PC-9 (cell line): ENCODE measurements at regions not wholly inside any gene's neighbourhood (a gene's known extent, or its start where the extent isn't known, plus 50 kb on each side); places are given as distances from the start of the nearest gene placed in this dataset.

Source experiments
- BruUV-seq: library from RNA; stranded (reverse); fragments of 400-500 nt; replicated peaks from 2 replicates; lab custom pipeline; 2021; lab: Mats Ljungman, UMichigan
- CTCF ChIA-PET: fragments of 300-600 bp; sonication (Branson Sonifier 250); formaldehyde crosslinking; loops from one replicate; lab custom pipeline; 2022; ENCODE audit warnings: antibody characterized with exemption; lab: Charles Lee
- POLR2A ChIA-PET: fragments of 300-600 bp; sonication (Branson Sonifier 250); formaldehyde crosslinking; loops from one replicate; lab custom pipeline; 2022; ENCODE audit warnings: antibody characterized with exemption; ENCODE audit not compliant: unreplicated experiment; lab: Charles Lee
- DNase-seq, 2 experiments: peaks; one replicate each; pipeline versions ENCODE4 v3.0.0 to v3.0.0-alpha.2; 2015 to 2022; ENCODE audit warnings: mixed read lengths in 1 of 2
- H2AFZ ChIP-seq: fragments of 200-600 bp; sonication (generic); 2 replicates; pipeline ENCODE4 v1.8.1; 2017; ENCODE audit warnings: antibody characterized with exemption
- H3F3A ChIP-seq: fragments of 200-600 bp; sonication (generic); 2 replicates; pipeline ENCODE4 v1.8.1; 2017; ENCODE audit warnings: antibody characterized with exemption, mild to moderate bottlenecking, low read depth; ENCODE audit not compliant: insufficient read depth
- H3K27ac ChIP-seq: fragments of 200-600 bp; sonication (generic); 2 replicates; pipeline ENCODE4 v1.6.1; 2016; ENCODE audit warnings: mixed run types
- H3K27me3 ChIP-seq: fragments of 200-600 bp; sonication (generic); 2 replicates; pipeline ENCODE4 v1.6.1; 2016; ENCODE audit warnings: low read depth, mixed run types; ENCODE audit not compliant: insufficient read depth
- H3K36me3 ChIP-seq: fragments of 200-600 bp; sonication (generic); 2 replicates; pipeline ENCODE4 v1.6.1; 2016; ENCODE audit warnings: low read depth, mixed run types
- H3K4me1 ChIP-seq: fragments of 200-600 bp; sonication (generic); replicated peaks from 2 replicates; pipeline ENCODE4 v1.6.1; 2016; ENCODE audit warnings: mixed run types; ENCODE audit not compliant: insufficient read depth
- H3K4me2 ChIP-seq: fragments of 200-600 bp; sonication (generic); 2 replicates; pipeline ENCODE4 v1.6.1; 2017; ENCODE audit warnings: mixed run types
- H3K4me3 ChIP-seq: fragments of 200-600 bp; sonication (generic); 2 replicates; pipeline ENCODE4 v1.6.1; 2016; ENCODE audit warnings: mixed run types
- H3K79me2 ChIP-seq: fragments of 200-600 bp; sonication (generic); 2 replicates; pipeline ENCODE4 v1.6.1; 2017; ENCODE audit warnings: low read depth, mixed run types
- H3K9me2 ChIP-seq: fragments of 200-600 bp; sonication (generic); 2 replicates; pipeline ENCODE4 v1.8.1; 2017; ENCODE audit warnings: mild to moderate bottlenecking; ENCODE audit not compliant: insufficient read depth
- H3K9me3 ChIP-seq: fragments of 200-600 bp; sonication (generic); 2 replicates; pipeline ENCODE4 v1.8.1; 2016; ENCODE audit warnings: low read depth; ENCODE audit not compliant: insufficient read depth
- H4K20me1 ChIP-seq: fragments of 200-600 bp; sonication (generic); 2 replicates; pipeline ENCODE4 v1.8.1; 2017; ENCODE audit not compliant: insufficient read depth
- EZH2 ChIP-seq: fragments of 200-600 bp; sonication (generic); IDR thresholded peaks from 2 replicates; pipeline ENCODE4 v1.8.0; 2017; ENCODE audit warnings: antibody characterized with exemption, low read depth
- intact Hi-C: fragments of 100-400 bp; cut with micrococcal nuclease; formaldehyde crosslinking; loops from one replicate; pipeline ENCODE4 v1.10.0; 2022; ENCODE audit not compliant: unreplicated experiment
- TF ChIP-seq, protein P1 (sequence below): fragments of 200-600 bp; sonication (generic); conservative IDR thresholded peaks from 2 replicates; pipeline ENCODE4 v1.6.1; 2017; ENCODE audit warnings: mixed run types, antibody characterized with exemption, mild to moderate bottlenecking, moderate library complexity

DNA sequence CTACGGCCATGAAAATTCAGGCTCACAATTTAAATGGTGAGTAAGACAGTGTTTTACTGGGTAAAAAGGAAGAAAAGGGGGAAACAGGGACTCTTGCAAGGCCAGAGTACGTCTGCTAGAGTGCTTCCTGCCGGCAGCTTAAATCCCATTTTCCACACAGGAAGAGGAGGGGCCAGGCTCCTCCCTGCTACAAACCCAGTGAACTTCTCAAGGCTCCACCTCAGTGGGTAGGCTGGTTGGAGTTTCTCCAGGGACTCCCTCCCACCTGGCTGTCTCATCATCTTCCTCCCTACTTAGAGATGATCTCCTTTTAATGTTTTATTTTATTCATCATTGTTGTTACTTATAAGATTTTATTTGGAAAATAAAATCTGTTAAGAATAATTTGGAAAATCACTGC is 62.6 kb upstream of the SEMA3C start:
- Histone ChIP-seq H3K9me3 (no peaks in the 10 kb centered on the region; the same call in 1 of the 2 replicates), H3K27ac (no peak overlapping the region), H3K79me2 (no peaks in the 10 kb centered on the region), H3F3A (no peaks in the 10 kb centered on the region), H3K4me3 (no peak overlapping the region), H3K36me3 (no peaks in the 10 kb centered on the region), H3K4me2 (no peak overlapping the region), H4K20me1 (no peaks in the 10 kb centered on the region), H3K9me2 (no peaks in the 10 kb centered on the region), H3K27me3 (no peaks in the 10 kb centered on the region), H3K4me1 (no peaks in the 10 kb centered on the region), H2AFZ (no peak overlapping the region; the same call in 1 of the 2 replicates)
- intact Hi-C loops, result no loop called here
- POLR2A ChIA-PET, result no interaction called here
- DNase-seq, result no peak
- CTCF ChIA-PET, result no interaction called here
- BruUV-seq, result no TSS peak
- TF ChIP-seq, protein P1, sequence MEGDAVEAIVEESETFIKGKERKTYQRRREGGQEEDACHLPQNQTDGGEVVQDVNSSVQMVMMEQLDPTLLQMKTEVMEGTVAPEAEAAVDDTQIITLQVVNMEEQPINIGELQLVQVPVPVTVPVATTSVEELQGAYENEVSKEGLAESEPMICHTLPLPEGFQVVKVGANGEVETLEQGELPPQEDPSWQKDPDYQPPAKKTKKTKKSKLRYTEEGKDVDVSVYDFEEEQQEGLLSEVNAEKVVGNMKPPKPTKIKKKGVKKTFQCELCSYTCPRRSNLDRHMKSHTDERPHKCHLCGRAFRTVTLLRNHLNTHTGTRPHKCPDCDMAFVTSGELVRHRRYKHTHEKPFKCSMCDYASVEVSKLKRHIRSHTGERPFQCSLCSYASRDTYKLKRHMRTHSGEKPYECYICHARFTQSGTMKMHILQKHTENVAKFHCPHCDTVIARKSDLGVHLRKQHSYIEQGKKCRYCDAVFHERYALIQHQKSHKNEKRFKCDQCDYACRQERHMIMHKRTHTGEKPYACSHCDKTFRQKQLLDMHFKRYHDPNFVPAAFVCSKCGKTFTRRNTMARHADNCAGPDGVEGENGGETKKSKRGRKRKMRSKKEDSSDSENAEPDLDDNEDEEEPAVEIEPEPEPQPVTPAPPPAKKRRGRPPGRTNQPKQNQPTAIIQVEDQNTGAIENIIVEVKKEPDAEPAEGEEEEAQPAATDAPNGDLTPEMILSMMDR, result no peak
- TF ChIP-seq EZH2, result no peak

GRCh38 chr7:80977751-80978150 is 58.9 kb upstream of the SEMA3C start:
- no TSS peak for BruUV-seq
- no peaks in the 10 kb centered on the region for H3F3A ChIP-seq
- 0 out of 2 replicates have a peak overlapping the region, but pooled peaks have one; percentile 33 for H2AFZ ChIP-seq
- no peak overlapping the region for H3K4me2 ChIP-seq
- H3K9me3 ChIP-seq, result no peaks in the 10 kb centered on the region; the same call in 1 of the 2 replicates
- H3K27me3 ChIP-seq, result no peaks in the 10 kb centered on the region
- TF ChIP-seq, protein P1, result no peak
- TF ChIP-seq EZH2, result no peak
- no peaks in the 10 kb centered on the region for H4K20me1 ChIP-seq
- POLR2A ChIA-PET, result no interaction called here
- no peak overlapping the region for H3K4me3 ChIP-seq
- no peak for DNase-seq
- intact Hi-C loops, result no loop called here
- CTCF ChIA-PET, result no interaction called here
- H3K27ac ChIP-seq, result no peak overlapping the region
- no peaks in the 10 kb centered on the region for H3K4me1 ChIP-seq
- H3K79me2 ChIP-seq, result no peaks in the 10 kb centered on the region
- H3K9me2 ChIP-seq, result peaks cover 6% of the 10 kb centered on the region; the same call in 1 of the 2 replicates
- no peaks in the 10 kb centered on the region for H3K36me3 ChIP-seq

DNA sequence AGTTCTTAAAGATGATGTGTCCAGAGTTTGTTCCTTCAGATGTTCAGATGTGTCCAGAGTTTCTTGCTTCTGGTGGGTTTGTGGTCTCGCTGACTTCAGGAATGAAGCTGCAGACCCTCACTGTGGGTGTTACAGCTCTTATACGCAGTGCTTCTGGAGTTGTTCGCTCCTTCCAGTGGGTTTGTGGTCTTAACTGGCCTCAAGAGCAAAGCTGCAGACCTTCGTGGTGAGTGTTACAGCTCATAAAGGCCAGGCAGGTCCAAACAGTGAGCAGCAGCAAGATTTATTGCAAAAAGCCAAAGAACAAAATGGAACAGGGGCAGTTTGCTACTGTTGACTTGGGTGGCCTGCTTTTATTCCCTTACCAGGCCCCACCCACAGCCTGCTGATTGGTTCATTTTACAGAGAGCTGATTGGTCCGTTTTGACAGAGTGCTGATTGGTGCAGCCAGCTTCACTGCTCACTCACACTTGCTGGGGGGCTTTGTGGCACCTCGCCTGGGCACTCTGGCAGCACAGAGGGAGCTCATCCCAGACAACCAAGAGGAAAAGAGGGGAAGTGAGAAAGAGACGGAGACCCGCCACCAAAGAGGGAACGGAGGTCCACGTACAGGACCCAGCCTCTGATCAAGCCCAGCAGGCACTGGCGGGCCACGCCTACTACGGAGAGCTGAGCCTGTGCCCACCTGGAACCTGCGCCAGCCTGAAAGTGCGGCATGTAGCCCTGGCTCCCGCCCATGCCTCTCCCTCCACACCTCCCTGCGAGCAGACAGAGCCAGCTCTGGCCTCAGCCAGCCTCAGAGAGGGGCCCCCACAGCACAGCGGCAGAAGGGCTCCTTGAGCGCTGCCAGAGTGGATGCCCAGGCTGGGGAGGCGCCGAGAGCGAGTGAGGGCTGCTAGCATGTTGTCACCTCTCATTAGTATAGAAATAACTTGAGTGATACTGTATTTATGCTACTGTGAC is 55.8 kb upstream of the SEMA3C start:
- no TSS peak for BruUV-seq

More for the DNA sequence above, 55.8 kb upstream of the SEMA3C start:
- no peak overlapping the region for H3K4me3 ChIP-seq
- H3K9me3 ChIP-seq, result no peaks in the 10 kb centered on the region; the same call in 1 of the 2 replicates
- H3F3A ChIP-seq, result no peaks in the 10 kb centered on the region
- POLR2A ChIA-PET, result no interaction called here
- no peak overlapping the region for H3K4me2 ChIP-seq
- H4K20me1 ChIP-seq, result no peaks in the 10 kb centered on the region
- TF ChIP-seq, protein P1, result no peak
- no peak for TF ChIP-seq EZH2
- CTCF ChIA-PET, result no interaction called here
- no peak overlapping the region for H3K27ac ChIP-seq
- H3K79me2 ChIP-seq, result no peaks in the 10 kb centered on the region
- H3K9me2 ChIP-seq, result peaks cover 6% of the 10 kb centered on the region; the same call in 1 of the 2 replicates
- H2AFZ ChIP-seq, result no peak overlapping the region
- no peak for DNase-seq
- H3K27me3 ChIP-seq, result no peaks in the 10 kb centered on the region
- no peaks in the 10 kb centered on the region for H3K36me3 ChIP-seq
- H3K4me1 ChIP-seq, result no peaks in the 10 kb centered on the region
- intact Hi-C loops, result no loop called here
